ENCODE measurements at regions not wholly inside any gene's neighbourhood (a gene's known extent, or its start where the extent isn't known, plus 50 kb on each side); places are given as distances from the start of the nearest gene placed in this dataset.

- TF ChIP-seq CTCF (conservative IDR thresholded peaks at IDR 0.05) (no peak), EZH2 (IDR thresholded peaks at IDR 0.05; ENCODE audit: low read depth) (no peak)
Measured at GRCh38 chr20:22285555-22285954, 298.8 kb downstream of the FOXA2 start.
